HG02642 (cell line): ENCODE measurements at regions not wholly inside any gene's neighbourhood (a gene's known extent, or its start where the extent isn't known, plus 50 kb on each side); places are given as distances from the start of the nearest gene placed in this dataset.
"Not testable (repeated sequence)": the region's sequence is repeated elsewhere in the genome, so short reads cannot be mapped to it uniquely, and the experiment has no call there.

Source experiments
- ATAC-seq: cut with Tn5 transposase; IDR thresholded peaks from one replicate; pipeline ENCODE4 v1.9.1; 2021; ENCODE audit warnings: mild to moderate bottlenecking; ENCODE audit not compliant: unreplicated experiment, poor library complexity

GRCh38 chr2:216776066-216776850 is 80.9 kb upstream of the IGFBP5 start:
- no peak for ATAC-seq

- no peak for ATAC-seq
Observed at GRCh38 chr2:216775043-216775453, 79.7 kb upstream of the IGFBP5 start.

GRCh38 chr2:216774620-216775019 is 79.3 kb upstream of the IGFBP5 start:
- ATAC-seq, result no peak

- no peak for ATAC-seq
Observed at GRCh38 chr2:216774180-216774579, 78.8 kb upstream of the IGFBP5 start.

DNA sequence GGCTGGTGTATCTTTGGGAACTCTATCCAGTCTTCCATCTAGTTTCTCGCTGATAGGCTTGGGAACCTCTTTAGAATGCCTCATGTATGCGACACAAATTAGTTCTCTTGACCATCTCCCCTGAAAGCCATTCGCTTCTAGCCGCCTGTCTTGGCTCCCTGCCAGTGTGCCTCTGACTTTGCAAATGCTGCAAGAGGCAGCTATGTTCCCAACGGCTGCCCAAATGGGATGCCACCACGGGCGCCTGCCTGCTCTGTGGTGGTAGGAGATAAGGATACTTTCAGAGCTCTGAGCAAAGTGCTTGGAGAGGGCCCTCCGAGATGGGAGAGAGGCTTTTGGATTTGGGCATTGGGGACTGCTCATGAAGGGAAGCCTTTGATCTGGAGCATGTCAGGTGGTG is 77.7 kb upstream of the IGFBP5 start:
- no peak for ATAC-seq

DNA sequence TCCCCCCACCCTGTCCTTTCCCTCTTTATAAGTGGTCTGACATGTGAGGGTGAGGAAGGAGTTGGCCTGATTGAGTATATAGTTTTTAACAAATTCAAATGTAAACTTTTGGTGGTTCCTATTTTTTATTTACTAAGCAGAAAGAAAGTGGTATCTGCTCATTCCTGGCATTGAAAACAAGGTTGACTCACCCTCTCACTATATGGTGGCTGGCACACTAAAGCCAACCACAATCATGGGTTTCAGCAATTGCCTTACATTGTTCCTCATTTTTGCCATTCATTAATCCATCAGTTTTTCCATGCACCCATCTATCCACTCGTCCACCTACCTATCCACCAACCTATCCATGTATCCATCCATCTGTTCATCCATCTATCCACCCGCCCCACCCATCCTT is 75.4 kb upstream of the IGFBP5 start:
- no peak for ATAC-seq

GRCh38 chr2:216770050-216770449 is 74.7 kb upstream of the IGFBP5 start:
- no peak for ATAC-seq

DNA sequence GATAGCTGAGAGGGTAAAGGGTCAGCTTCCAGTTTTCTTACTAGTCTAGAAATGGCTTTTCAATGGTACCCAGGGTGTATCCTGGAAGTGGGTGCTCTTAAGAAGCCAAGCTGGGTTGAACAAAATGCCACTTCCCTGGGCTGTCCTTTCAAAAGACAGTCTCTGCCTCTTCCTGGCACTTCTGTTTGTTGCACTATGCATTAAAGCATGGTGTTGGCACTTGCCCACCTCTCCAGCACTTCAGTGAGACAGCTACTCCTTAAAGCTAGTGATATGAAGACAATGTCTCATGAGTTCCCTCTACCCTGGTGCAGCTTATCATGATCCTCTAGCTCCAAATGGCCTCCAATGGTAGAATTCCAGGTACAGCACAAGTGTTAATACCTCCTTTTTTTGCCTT is 74.3 kb upstream of the IGFBP5 start:
- ATAC-seq, result no peak

DNA sequence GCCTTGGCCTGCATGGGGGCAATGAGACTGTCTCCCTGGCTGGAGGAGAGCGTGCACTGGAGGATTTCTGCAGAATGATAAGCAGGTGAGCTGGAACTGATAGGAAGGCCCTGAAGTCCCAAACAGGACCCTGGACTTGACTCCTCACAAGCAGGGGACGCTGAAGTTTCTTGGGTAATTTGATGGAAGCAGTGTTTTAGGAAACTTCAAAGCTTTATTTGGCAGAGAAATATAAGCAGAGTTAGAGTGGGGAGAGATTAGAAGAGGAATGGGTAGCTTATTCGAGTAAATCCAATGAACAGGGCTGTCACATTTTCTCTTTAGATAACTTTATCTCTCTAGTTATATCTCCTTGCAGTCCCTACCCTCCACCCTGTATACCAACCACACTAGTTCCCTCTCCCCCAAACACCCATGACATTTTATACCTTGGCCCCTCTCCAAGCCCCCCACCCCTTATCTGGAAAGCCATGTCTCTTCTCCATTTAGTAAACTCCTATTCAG is 73.6 kb upstream of the IGFBP5 start:
- ATAC-seq, result no peak

DNA sequence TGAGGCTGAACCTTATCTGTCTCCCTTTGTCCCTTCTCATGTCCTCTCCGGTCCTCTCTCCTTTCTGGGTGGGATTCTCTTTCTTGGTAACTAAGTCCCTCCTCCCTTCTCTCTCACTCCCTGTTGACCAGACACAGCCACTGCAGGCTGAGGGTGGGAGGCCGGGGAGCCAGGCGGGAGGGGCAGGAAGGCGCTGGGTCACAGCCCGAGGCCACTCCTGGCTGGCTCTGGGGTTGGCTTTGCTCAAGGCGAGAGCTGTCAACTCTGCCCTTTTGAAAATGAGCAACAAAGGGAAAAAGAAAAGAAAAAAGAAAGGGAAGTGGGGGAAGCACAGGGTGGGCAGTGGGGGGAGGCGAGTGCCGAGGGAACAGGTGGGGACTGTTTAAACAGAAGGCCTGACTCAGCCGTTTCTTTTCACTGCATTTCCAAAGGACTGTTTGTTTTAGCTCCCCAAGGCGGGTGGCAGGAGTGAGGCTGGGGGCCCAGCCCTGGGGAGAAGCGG is 70.5 kb upstream of the IGFBP5 start:
- ATAC-seq, result no peak

GRCh38 chr2:216763396-216763795 is 68.0 kb upstream of the IGFBP5 start:
- ATAC-seq, result no peak

- ATAC-seq, result no peak
Observed at GRCh38 chr2:216761809-216762208, 66.5 kb upstream of the IGFBP5 start.

- ATAC-seq, result no peak
Observed at GRCh38 chr2:216761133-216761532, 65.8 kb upstream of the IGFBP5 start.

DNA sequence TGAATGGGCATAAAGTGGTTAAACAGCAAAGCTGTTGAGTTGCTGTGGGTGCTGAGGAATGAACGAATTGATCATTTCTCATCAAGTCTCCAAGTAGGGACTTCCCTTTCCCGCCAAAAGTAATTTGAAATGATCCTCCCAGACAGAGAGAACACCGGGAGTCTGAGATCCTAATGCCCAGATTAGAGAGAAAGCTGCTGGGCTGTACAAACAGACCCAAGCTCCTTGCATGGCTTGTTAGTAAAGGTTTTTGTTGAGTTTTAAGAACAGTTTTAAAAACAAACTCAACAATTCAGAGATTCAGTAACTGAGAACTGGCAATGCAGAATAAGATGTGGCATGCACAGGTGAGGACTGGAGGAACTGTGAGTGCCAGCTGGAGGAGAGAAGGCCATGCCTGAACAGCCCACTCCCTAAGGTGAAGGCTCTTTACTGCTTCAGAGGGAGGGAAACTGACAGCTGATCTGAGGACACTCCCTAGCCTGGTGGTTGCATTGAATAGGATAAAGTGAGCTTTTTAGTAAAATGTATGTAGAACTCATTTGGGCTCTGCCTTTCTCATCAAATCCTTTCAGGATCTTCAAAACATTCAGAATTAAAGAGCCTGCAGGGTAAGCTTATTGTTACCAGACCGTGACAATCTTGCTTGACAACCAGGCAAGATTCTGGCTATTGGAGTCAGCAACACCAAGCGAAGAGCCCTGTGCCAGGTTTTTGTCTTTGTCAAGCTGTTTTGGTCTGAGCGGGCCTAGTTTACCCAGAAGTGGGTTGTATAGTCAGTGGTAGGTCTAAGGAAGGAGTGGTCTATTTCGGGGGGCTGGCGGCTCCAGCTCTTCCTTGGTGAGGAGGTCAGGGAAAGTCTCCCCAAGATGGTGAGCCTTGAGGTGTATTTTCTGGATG is 63.2 kb upstream of the IGFBP5 start:
- ATAC-seq, result no peak

DNA sequence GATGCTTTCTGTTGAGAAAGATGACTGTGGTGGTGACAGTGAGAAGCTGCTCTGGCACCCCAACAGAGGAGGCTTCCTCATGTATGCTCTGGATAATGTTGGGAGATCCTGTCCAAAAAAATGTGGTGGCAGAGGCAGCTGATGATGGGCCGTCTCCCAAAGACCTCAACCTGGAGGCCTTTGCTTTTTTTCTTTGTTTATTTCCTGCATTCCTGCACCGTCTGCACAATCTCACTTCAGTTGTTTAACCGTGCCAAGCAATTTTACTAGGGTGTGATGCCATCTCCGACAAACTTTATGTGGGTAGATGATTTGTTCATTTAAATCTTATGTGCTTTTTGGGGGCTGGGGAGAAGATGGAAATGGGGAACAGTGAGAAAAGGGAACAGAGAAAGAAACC is 62.2 kb upstream of the IGFBP5 start:
- no peak for ATAC-seq

DNA sequence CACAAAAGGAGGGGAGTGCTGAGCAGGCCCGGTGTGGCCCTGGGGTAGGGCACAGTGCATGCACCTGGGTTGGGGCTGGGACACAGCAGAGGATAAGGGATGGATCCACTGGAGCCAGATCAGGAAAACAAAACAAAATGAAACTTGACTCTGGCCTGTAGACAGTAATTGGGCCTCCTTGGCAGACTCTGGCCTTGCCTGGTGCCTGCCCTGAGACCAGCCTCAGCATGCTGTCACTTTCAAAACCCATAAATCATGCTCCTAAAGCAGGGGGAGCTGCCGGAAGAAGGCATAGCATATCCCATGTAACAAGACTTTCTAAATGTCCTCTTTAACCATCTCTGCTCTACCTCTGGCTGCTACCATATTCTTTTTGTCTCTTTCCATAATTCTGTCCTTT is 61.1 kb upstream of the IGFBP5 start:
- no peak for ATAC-seq

DNA sequence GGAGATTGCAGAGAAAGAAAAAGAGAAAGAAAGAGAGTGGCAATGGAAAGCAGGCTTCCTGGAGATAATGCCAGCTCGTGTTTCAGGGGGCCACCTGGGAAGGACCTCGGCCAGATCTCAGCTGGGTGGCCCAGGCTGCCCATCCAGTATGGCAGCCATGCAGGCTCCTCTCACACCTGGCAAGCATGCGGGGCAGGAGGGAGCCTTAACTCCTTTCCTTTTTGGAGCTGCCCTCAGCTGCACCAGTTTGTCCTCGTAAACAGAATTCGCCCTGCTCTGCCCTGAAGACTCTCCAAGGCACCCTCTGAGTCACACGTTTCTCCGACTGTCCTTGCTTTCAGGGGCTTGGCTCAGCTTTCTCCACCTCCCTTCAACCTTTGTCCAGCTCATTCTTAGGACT is 59.5 kb upstream of the IGFBP5 start:
- ATAC-seq, result no peak

- no peak for ATAC-seq
Observed at GRCh38 chr2:216754336-216754735, 59.0 kb upstream of the IGFBP5 start.

- ATAC-seq, result no peak
Observed at GRCh38 chr2:216752855-216753505, 57.6 kb upstream of the IGFBP5 start.

DNA sequence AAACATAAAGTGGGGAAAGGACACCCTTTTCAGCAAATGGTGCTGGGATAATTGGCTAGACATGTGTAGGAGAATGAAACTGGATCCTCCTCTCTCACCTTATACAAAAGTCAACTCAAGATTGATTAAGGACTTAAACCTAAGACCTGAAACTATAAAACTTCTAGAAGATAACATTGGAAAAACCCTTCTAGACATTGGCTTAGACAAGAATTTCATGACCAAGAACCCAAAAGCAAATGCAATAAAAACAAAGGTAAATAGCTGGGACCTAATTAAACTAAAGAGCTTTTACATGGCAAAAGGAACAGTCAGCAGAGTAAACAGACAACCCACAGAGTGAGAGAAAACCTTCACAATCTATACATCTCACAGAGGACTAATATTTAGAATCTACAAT is 55.4 kb upstream of the IGFBP5 start:
- ATAC-seq, result not testable (repeated sequence)

DNA sequence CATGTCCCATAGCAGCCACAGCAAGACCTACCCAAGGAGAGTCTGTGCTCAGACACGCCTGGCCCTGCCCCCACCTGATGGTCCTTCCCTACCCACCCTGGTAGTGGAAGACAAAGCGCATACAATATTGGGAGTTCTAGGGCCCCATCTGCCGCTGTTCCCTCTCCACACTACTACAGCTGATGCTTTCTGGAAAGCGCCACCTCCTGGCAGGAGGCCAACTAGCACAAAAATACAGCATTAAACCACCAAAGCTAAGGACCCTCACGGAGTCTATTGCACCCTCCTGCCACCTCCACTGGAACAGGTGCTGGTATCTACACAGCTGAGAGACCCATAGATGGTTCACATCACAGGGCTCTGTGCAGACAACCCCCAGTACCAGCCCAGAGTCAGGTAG is 50.9 kb upstream of the IGFBP5 start:
- not testable (repeated sequence) for ATAC-seq
